MM.1S (cell line): ENCODE measurements at regions not wholly inside any gene's neighbourhood (a gene's known extent, or its start where the extent isn't known, plus 50 kb on each side); places are given as distances from the start of the nearest gene placed in this dataset.

ENCODE experiments used
- DNase-seq: peaks from one replicate; pipeline ENCODE4 v3.0.0-alpha.2; 2015
- H2AFZ ChIP-seq: fragments of 300-600 bp; sonication (generic); 2 replicates; pipeline ENCODE4 v1.6.0; 2016; ENCODE audit warnings: antibody characterized with exemption, low read length
- H3F3A ChIP-seq: fragments of 300-600 bp; sonication (generic); 2 replicates; pipeline ENCODE4 v1.6.1; 2016; ENCODE audit warnings: mild to moderate bottlenecking, antibody characterized with exemption, low read length, moderate library complexity, mixed read lengths; ENCODE audit not compliant: insufficient read depth
- H3K27ac ChIP-seq: fragments of 300-600 bp; sonication (generic); 2 replicates; pipeline ENCODE4 v1.5.1; 2016; ENCODE audit warnings: mild to moderate bottlenecking, low read length
- H3K27me3 ChIP-seq: fragments of 300-600 bp; sonication (generic); replicated peaks from 2 replicates; pipeline ENCODE4 v1.6.0; 2016; ENCODE audit warnings: low read length; ENCODE audit not compliant: insufficient read depth
- H3K36me3 ChIP-seq: fragments of 300-600 bp; sonication (generic); replicated peaks from 2 replicates; pipeline ENCODE4 v1.6.1; 2016; ENCODE audit warnings: mild to moderate bottlenecking, low read length, mixed read lengths; ENCODE audit not compliant: insufficient read depth
- H3K4me1 ChIP-seq: fragments of 300-600 bp; sonication (generic); 2 replicates; pipeline ENCODE4 v1.6.1; 2016; ENCODE audit warnings: low read length, mixed read lengths
- H3K4me2 ChIP-seq: fragments of 300-600 bp; sonication (generic); 2 replicates; pipeline ENCODE4 v1.6.0; 2016; ENCODE audit warnings: low read depth, low read length
- H3K4me3 ChIP-seq: fragments of 300-600 bp; sonication (generic); 2 replicates; pipeline ENCODE4 v1.5.1; 2016; ENCODE audit warnings: low read length, mixed read lengths
- H3K79me2 ChIP-seq: fragments of 300-600 bp; sonication (generic); 2 replicates; pipeline ENCODE4 v1.6.1; 2016; ENCODE audit warnings: mixed run types, low read length, mixed read lengths
- H3K9ac ChIP-seq: fragments of 300-600 bp; sonication (generic); 2 replicates; pipeline ENCODE4 v1.6.1; 2016; ENCODE audit warnings: low read length, mixed read lengths
- H3K9me2 ChIP-seq: fragments of 300-600 bp; sonication (generic); replicated peaks from 2 replicates; pipeline ENCODE4 v1.6.1; 2016; ENCODE audit warnings: mild to moderate bottlenecking, low read length, mixed read lengths; ENCODE audit not compliant: insufficient read depth
- H3K9me3 ChIP-seq: fragments of 300-600 bp; sonication (generic); replicated peaks from 2 replicates; pipeline ENCODE4 v1.6.1; 2016; ENCODE audit warnings: mild to moderate bottlenecking, low read length, mixed read lengths; ENCODE audit not compliant: insufficient read depth
- H4K20me1 ChIP-seq: fragments of 300-600 bp; sonication (generic); 2 replicates; pipeline ENCODE4 v1.6.1; 2016; ENCODE audit warnings: mild to moderate bottlenecking, low read length, moderate library complexity, mixed read lengths; ENCODE audit not compliant: insufficient read depth
- CTCF ChIP-seq: fragments of 300-600 bp; sonication (generic); IDR thresholded peaks from 2 replicates; pipeline ENCODE4 v1.5.1; 2016; ENCODE audit warnings: antibody characterized with exemption, low read length, mixed read lengths
- EZH2 ChIP-seq: fragments of 300-600 bp; sonication (generic); optimal IDR thresholded peaks from 2 replicates; pipeline ENCODE3; 2017; ENCODE audit warnings: low read depth, mild to moderate bottlenecking, antibody characterized with exemption, low read length, mixed read lengths
- EZH2phosphoT487 ChIP-seq: fragments of 300-600 bp; sonication (generic); IDR thresholded peaks from 2 replicates; pipeline ENCODE4 v1.6.1; 2018; ENCODE audit warnings: antibody characterized with exemption, low read length

GRCh38 chr12:71219224-71219623 is 61.4 kb upstream of the TSPAN8 start:
- no peak for DNase-seq
- H3K4me2 ChIP-seq = no peak overlapping the region
- H3K4me1 ChIP-seq = no peaks in the 10 kb centered on the region
- H3K79me2 ChIP-seq = no peaks in the 10 kb centered on the region
- H3K27ac ChIP-seq = no peak overlapping the region
- H3K36me3 ChIP-seq = no peaks in the 10 kb centered on the region
- no peaks in the 10 kb centered on the region for H3K9me3 ChIP-seq
- TF ChIP-seq EZH2phosphoT487 = no peak
- no peak for TF ChIP-seq EZH2
- no peak for TF ChIP-seq CTCF
- H3K27me3 ChIP-seq = no peaks in the 10 kb centered on the region
- H3K4me3 ChIP-seq = no peak overlapping the region
- no peaks in the 10 kb centered on the region for H4K20me1 ChIP-seq
- H2AFZ ChIP-seq = no peak overlapping the region
- H3K9ac ChIP-seq = no peak overlapping the region
- no peaks in the 10 kb centered on the region for H3K9me2 ChIP-seq
- H3F3A ChIP-seq = no peaks in the 10 kb centered on the region

GRCh38 chr12:71218616-71219015 is 60.8 kb upstream of the TSPAN8 start:
- Histone ChIP-seq H3K9me3 (no peaks in the 10 kb centered on the region), H2AFZ (no peak overlapping the region), H3K9ac (no peak overlapping the region), H4K20me1 (no peaks in the 10 kb centered on the region), H3K4me2 (no peak overlapping the region), H3F3A (no peaks in the 10 kb centered on the region), H3K4me1 (no peaks in the 10 kb centered on the region), H3K9me2 (no peaks in the 10 kb centered on the region), H3K4me3 (no peak overlapping the region), H3K27me3 (no peaks in the 10 kb centered on the region), H3K27ac (no peak overlapping the region), H3K36me3 (no peaks in the 10 kb centered on the region), H3K79me2 (no peaks in the 10 kb centered on the region)
- DNase-seq = no peak
- no peak for TF ChIP-seq CTCF
- no peak for TF ChIP-seq EZH2
- TF ChIP-seq EZH2phosphoT487 = no peak

GRCh38 chr12:71216725-71217579 is 59.2 kb upstream of the TSPAN8 start:
- Histone ChIP-seq H3K36me3 (no peaks in the 10 kb centered on the region), H3K9ac (no peak overlapping the region), H2AFZ (no peak overlapping the region), H3F3A (no peaks in the 10 kb centered on the region), H3K4me1 (no peaks in the 10 kb centered on the region), H4K20me1 (no peaks in the 10 kb centered on the region), H3K4me2 (no peak overlapping the region), H3K27me3 (no peaks in the 10 kb centered on the region), H3K9me3 (no peaks in the 10 kb centered on the region), H3K79me2 (no peaks in the 10 kb centered on the region), H3K4me3 (no peak overlapping the region), H3K9me2 (no peaks in the 10 kb centered on the region), H3K27ac (no peak overlapping the region)
- peak; percentile 54 for DNase-seq
- TF ChIP-seq EZH2phosphoT487 = no peak
- peak; percentile 65 for TF ChIP-seq CTCF
- no peak for TF ChIP-seq EZH2
